MV-4-11 (cell line): ENCODE measurements at regions not wholly inside any gene's neighbourhood (a gene's known extent, or its start where the extent isn't known, plus 50 kb on each side); places are given as distances from the start of the nearest gene placed in this dataset.
"Not testable (repeated sequence)": the region's sequence is repeated elsewhere in the genome, so short reads cannot be mapped to it uniquely, and the experiment has no call there.

Source experiments
- DNase-seq: peaks from one replicate; lab custom pipeline; 2025; lab: John Stamatoyannopoulos, UW

DNA sequence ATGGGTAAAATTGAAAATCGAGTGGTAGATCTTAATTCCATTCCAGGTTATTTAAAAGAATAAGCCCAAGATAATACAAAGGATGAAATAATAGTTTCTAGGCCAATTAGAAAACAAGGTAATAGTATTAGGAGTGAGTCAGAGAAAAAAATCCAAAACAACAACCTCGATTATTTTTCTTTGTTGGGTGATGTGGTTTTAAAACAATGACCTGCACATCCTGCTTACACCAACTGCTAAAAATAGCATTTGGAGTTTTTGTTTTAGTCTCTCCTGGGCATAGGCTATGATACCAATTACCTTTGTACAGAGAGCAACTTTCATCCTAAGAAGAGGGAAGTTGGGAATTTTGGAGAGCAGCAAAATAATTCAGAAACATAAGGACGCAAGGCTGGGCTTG lies 101.7 kb upstream of the MYO10 start:
- DNase-seq: no peak

DNA sequence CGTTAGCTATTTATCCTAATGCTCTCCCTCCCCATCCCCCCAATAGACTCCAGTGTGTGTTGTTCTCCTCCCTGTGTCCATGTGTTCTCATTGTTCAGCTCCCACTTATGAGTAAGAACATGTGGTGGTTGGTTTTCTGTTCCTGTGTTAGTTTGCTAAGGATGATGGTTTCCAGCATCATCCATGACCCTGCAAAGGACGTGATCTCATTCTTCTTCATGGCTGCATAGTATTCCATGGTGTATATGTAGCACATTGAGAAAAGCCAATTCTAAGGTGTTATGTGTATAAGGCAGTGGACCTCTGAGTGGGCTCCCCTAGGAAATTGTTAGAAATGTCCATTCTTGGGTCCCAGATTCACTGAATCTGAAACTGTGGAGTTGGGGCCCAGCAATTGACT lies 103.1 kb upstream of the MYO10 start:
- no peak for DNase-seq

GRCh38 chr5:17042041-17042440 lies 106.0 kb upstream of the MYO10 start:
- no peak for DNase-seq

- DNase-seq: no peak
These were observed 110.2 kb upstream of the MYO10 start for GRCh38 chr5:17046320-17046719.

DNA sequence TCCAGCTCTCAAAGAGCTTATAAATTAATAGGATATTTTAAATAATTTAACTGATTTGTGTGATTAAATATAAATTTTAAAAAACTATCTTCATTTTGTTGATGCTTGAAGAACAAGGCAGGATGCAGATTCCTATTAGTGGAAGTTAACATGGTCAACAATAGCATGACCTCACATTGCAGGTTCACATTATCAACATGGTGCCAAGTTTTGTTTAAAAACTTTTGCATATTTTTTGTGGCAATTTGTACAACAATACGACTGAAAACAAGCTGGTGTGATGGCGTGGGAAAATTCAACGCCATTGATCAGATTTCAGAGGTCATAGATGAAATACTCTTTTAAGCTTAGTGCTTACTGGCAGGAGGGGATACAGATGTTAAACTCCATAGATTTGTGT lies 114.1 kb upstream of the MYO10 start:
- DNase-seq: no peak

DNA sequence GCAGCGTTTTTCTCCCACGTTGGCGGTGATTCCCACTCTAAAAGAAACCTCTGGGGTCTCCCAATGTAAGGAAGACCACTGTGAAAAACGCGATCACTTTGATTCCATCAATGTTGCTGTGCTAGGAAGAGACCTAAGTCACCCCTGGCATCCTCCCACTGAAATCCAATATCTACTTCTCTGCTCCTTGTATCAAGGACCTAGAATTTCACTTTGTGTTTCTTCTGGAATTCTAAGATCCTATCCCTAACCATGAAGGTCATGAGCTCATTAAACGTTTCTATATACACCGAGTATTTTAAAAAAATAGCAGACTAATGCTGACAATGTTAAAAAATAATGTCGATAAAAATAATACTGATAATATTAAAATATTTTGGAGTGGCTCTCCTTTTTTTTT lies 118.8 kb upstream of the MYO10 start:
- no peak for DNase-seq

DNA sequence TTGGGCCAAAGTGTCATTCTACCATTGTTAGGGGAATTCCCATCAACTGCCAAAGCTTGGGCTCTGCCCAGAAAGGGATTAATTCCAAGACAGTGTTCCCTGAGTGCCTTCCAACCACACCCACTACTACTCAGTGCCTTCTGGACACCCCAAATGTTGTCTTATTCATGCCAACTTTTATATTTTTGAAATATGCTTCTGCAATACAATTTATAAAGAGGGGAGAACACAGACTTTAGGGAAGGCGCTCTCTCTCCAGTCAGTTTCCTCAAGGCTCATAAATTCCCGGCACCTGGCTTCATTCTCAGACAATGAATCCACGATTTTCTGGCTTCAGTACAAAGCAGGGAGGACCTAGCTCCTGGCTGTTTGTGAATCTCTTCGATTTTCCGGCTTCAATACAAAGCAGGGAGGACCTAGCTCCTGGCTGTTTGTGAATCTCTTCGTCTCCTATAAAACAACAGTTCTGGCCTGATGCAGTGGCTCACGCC lies 120.1 kb upstream of the MYO10 start:
- DNase-seq: no peak

GRCh38 chr5:17058438-17058837 lies 122.3 kb upstream of the MYO10 start:
- no peak for DNase-seq

DNA sequence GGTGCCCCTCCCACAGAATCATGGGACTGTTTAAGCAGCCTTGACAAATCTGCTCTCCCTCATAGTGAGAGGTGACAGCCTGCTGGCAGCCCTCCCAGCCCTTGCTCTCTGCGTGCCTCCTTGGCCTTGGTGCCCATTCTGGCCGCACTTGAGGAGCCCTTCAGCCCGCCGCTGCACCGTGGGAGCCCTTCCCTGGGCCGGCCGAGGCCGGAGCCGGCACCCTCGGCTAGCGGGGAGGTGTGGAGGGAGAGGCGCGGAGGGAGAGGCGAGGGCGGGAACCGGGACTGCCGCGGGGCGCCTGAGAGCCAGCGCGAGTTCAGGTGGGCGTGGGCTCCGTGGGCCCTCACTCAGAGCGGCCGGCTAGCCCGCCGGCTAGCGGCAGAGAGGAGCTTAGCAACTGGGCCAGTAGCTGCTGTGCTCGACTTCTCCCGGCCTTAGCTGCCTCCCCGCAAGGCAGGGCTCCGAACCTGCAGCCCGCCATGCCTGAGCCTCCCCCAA lies 125.9 kb upstream of the MYO10 start:
- no peak for DNase-seq

DNA sequence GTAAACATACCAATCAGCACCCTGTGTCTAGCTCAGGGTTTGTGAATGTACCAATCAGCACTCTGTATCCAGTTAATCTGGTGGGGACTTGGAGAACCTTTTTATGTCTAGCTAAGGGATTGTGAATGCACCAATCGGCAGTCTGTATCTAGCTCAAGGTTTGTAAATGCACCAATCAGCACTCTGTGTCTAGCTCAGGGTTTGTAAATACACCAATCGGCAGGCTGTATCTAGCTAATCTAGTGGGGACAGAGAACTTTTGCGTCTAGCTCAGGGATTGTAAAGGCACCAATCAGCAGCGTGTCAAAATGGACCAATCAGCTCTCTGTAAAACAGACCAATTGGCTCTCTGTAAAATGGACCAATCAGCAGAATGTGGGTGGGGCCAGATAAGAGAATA lies 126.7 kb upstream of the MYO10 start:
- not testable (repeated sequence) for DNase-seq

- DNase-seq: no peak
These were observed 128.2 kb upstream of the MYO10 start for GRCh38 chr5:17064241-17064640.

DNA sequence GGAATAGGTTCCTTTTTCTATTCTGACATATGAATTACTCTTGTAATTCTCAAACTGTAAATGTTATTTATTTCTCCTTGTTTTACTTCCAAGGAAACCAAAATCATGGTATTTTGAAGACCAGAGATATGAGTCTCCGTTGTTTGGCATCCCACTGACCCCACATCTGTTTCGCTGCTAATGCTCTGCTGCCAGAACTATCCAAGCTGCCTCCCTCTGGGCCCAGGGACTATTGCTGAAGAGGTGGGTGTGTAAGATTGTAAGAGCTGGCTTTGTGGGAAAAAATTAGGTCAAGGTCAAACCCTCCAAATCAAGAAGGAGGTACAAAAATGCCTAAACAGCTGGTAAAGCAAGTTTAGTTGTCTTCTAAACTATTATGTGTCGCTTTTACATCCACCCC lies 129.4 kb upstream of the MYO10 start:
- no peak for DNase-seq

GRCh38 chr5:17066026-17066425 lies 129.9 kb upstream of the MYO10 start:
- not testable (repeated sequence) for DNase-seq

GRCh38 chr5:17067657-17068392 lies 131.7 kb upstream of the MYO10 start:
- DNase-seq: no peak

DNA sequence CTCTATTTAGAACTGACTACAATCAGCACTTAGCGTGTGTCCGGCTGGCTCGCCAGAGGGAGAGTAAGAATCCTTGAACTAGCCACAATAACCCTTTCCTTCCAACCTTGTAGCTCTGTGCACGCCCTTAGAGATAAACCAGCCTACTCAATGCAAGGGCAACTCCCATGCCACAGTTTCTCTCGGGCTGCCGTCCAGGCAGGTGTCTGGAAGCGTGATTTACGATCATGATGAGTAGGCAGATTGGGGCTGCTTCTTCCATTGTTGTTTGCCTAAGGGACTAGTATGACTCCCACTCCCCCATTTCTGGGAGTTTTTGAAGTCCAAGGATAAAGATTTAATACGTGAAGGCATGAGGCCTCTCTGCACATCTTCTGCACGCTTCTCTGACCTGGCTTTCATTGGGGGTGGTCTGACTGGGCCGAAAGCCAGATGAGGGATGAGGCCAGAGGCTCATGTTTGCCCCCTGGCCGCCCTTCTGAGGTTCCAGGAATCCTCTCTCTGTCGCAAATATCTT lies 134.0 kb upstream of the MYO10 start:
- DNase-seq: no peak

DNA sequence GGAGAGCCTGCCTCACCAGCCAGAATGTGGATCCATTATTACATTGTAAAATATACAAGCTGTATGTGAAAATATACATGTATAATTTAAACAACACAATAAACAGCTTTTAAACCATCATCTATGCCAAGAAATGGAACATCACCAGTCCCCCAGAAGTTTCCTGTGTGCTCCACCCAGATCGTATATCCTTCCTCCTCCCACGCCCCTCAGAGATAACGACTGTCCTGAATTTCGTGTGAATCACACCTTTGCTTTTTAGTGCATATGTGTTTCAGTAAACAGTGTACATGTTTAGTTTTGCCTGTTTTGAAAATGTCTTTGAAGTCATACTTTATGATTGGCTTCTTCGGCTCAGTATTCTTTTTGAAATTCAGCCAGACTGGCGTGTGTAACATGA lies 134.6 kb upstream of the MYO10 start:
- no peak for DNase-seq

DNA sequence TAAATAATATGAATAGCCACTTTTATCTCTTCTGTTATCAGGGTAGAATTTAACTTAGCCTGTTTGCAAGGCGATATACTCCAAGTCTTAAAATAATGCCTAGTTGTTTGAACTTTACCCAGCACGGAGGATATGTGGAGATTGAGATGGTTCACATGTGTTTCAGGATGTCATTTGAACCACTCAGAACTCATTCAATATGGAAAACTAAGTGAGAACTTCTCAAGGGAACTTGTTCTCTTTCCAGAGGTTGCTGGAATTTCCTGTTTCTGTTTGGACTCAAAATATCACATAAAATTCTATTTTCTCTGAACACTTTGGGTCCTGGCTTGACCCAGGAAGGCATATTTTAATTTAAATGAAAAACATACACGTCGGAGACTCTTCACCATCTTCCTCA lies 139.1 kb upstream of the MYO10 start:
- DNase-seq: no peak

DNA sequence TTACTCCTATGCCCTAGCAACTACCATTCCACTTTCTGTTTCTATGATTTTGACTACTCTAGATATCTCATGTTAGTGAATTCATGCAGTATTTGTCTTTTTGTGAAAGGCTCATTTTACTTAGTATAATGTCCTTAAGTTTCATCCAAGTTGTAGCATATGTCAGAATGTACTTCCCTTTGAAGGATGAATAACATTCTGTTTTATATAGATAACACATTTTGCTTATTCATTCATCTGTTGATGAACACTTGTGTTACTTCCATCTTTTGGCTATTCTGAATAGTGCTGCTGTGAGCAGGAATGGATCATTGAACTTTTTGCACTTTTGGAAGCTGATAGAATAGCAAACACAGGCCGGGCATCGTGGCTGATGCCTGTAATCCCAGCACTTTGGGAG lies 140.2 kb upstream of the MYO10 start:
- no peak for DNase-seq

DNA sequence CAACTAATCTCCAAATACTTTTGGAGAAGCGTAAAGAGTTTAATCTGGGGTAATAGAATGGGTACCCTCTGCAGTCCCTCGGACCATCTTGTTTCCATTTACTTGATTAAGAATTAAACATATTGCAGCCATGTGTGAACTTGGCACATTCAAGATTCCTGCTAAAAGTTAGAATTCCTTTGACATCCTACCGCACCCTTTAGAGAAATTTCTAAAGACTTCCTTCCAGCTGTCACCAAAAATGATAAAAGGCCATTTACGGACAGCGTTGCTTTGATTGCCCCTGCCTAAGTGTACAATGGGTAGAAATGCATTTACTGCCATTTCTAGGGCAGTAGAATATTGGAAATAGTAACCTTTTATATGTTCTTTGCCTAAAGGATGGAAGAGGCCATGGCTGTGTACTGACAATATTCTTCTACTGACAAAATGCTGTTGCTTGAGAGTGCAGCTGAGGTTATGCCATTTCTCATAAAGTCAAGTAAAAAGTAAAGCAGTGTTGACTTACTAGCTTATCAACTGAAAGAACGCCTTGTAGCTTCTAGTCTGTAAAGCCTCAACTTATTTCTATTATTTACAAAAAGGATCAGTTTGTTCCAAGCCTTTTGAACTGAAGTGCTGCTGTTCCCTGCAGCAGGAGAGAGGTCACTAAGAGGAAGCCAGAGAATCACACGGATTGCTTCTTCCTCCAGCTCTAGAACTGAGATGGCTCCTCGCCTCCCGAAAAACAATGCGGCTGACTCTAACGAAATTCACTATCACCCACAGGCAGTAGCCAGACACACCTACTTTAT lies 139.8 kb upstream of the BASP1 start:
- no peak for DNase-seq

DNA sequence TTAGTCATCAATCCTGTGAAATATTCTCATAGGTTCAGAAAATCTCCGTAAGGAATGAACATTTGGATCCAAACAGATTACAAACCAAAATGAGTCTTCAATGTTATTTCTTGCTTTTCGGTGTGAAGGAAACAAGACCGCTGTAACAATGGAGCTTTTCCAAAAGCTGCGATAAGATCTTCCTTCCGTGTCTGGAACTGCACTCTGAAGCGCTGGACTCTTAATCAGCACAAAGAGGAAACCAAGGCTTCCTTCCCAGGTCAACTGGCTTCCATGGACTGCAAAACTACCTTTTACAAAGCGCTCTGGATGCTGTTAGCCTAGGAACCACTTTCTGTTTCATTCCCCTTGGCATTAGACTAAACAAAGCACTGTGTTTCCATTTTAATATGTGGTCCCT lies 137.9 kb upstream of the BASP1 start:
- DNase-seq: no peak

DNA sequence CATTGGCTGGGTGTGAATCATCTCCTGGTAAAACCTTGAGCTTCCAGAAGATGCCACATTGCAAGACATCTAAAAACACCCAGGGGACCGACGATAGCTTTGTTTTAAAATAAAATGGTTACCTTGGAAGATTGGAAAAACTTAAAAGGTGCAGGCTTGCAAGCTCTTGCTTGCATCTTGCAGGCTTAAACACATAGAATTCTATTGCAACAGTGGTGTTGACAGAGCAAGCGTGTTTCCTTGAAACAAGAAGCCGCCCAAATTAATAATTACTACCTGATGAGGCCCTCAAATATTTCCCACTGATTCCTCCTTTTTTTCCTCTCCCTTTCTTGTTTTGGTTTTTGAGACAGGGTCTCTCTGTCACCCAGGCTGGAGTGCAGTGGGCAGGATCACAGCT lies 137.1 kb upstream of the BASP1 start:
- no peak for DNase-seq

GRCh38 chr5:17081142-17081541 lies 136.3 kb upstream of the BASP1 start:
- no peak for DNase-seq

DNA sequence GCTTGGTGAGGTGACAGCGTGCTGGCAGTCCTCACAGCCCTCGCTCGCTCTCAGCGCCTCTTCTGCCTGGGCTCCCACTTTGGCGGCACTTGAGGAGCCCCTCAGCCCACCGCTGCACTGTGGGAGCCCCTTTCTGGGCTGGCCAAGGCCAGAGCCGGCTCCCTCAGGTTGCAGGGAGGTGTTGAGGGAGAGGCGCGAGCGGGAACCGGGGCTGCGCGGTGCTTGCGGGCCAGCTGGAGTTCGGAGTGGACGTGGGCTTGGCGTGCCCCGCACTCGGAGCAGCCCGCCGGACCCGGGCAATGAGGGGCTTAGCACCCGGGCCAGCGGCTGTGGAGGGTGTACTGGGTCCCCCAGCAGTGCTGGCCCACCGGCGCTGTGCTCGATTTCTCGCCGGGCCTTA lies 134.2 kb upstream of the BASP1 start:
- DNase-seq: not testable (repeated sequence)
